ENCODE measurements at regions not wholly inside any gene's neighbourhood (a gene's known extent, or its start where the extent isn't known, plus 50 kb on each side); places are given as distances from the start of the nearest gene placed in this dataset.

DNA sequence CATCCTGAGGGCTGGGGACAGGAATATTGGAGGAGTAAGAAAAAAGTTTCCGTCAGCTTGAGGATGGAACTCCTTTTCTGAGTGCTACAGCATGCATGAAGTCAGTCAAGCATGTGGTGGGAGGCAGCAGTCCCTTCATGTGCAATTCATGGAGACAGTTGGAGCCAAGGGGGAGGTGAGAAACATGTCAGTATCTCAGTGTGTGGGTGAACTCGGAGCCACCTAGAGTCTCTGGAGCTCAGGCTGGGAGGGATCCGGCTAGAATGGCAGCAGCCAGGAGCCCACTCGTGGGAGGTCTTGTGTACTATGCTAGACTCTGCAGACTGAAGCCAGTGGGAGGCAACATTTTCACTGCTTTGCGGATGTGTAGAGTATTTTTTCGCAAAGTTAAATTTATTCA lies 60.3 kb downstream of the AVPR1A start:
- no peak for TF ChIP-seq EP300 (IDR thresholded peaks at IDR 0.05)
- TF ChIP-seq, protein P1, sequence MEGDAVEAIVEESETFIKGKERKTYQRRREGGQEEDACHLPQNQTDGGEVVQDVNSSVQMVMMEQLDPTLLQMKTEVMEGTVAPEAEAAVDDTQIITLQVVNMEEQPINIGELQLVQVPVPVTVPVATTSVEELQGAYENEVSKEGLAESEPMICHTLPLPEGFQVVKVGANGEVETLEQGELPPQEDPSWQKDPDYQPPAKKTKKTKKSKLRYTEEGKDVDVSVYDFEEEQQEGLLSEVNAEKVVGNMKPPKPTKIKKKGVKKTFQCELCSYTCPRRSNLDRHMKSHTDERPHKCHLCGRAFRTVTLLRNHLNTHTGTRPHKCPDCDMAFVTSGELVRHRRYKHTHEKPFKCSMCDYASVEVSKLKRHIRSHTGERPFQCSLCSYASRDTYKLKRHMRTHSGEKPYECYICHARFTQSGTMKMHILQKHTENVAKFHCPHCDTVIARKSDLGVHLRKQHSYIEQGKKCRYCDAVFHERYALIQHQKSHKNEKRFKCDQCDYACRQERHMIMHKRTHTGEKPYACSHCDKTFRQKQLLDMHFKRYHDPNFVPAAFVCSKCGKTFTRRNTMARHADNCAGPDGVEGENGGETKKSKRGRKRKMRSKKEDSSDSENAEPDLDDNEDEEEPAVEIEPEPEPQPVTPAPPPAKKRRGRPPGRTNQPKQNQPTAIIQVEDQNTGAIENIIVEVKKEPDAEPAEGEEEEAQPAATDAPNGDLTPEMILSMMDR (IDR thresholded peaks at IDR 0.05), result no peak

All from ovary (tissue), 3 donors.